ENCODE measurements at regions not wholly inside any gene's neighbourhood (a gene's known extent, or its start where the extent isn't known, plus 50 kb on each side); places are given as distances from the start of the nearest gene placed in this dataset.

DNA sequence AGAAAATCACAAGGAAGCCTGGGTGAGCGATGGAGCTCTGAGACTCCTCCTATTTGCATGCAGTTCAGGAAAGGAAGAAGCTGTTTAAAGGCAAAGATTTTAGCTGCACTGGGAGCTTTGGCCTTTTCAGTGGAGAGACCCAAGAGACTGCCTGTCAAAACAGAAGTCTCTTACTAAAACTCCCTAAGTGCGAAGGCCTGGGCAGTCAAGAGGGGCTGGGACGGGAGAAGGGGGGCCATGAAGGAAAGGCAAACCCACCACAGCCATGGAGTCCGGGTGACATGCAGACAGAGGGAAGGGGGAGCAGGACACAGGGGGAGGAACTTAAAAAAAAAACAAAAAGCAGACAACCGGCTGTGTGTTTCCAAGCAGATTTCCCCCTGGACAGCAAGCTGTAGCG lies 537.6 kb upstream of the NOX3 start:
- H3K27ac Mint-ChIP-seq = no peak overlapping the region
- H3K27ac ChIP-seq (ENCODE audit: low read depth) = no peak overlapping the region

More for the DNA sequence above, 537.6 kb upstream of the NOX3 start:
- no peaks in the 10 kb centered on the region for H3K4me1 Mint-ChIP-seq
- DNase-seq (ENCODE audit: low spot score) = no peak
- Histone ChIP-seq H4K20me1 (replicated peaks; ENCODE audit: insufficient read depth) (no peaks in the 10 kb centered on the region), H3K4me1 (ENCODE audit: insufficient read depth) (no peaks in the 10 kb centered on the region), H3K79me2 (replicated peaks; ENCODE audit: insufficient read depth) (no peaks in the 10 kb centered on the region), H2AFZ (peak overlapping the region; percentile 69), H3K4me3 (no peak overlapping the region), H3K36me3 (ENCODE audit: insufficient read depth) (peaks cover 2% of the 10 kb centered on the region; the same call in 1 of the 2 replicates), H3F3A (replicated peaks; ENCODE audit: low read depth) (no peaks in the 10 kb centered on the region), H3K27me3 (ENCODE audit: insufficient read depth) (no peaks in the 10 kb centered on the region), H3K9me2 (ENCODE audit: insufficient read depth) (0 out of 2 replicates have a peak, but pooled peaks cover 3% of the 10 kb centered on the region), H3K4me2 (no peak overlapping the region)
- H3K9me3 Mint-ChIP-seq = peaks cover 3% of the 10 kb centered on the region; the same call in 2 of the 3 replicates
- ATAC-seq = no peak
- no peak overlapping the region for H3K4me3 Mint-ChIP-seq
- peaks cover 3% of the 10 kb centered on the region; the same call in 1 of the 3 replicates for H3K36me3 Mint-ChIP-seq (ENCODE audit: low read depth)
- H3K27me3 Mint-ChIP-seq (ENCODE audit: insufficient read depth, low read depth, poor library complexity) = no peaks in the 10 kb centered on the region
- TF ChIP-seq EZH2 (IDR thresholded peaks at IDR 0.05; ENCODE audit: low read depth, unreplicated experiment) (no peak), ZNF331 (CRISPR knock-in tag; IDR thresholded peaks at IDR 0.05; ENCODE audit: low read depth) (no peak), JUNB (IDR thresholded peaks at IDR 0.05; ENCODE audit: unreplicated experiment) (no peak), EZH2phosphoT487 (IDR thresholded peaks at IDR 0.05; ENCODE audit: unreplicated experiment) (no peak), POLR2AphosphoS5 (IDR thresholded peaks at IDR 0.05; ENCODE audit: low read depth) (no peak), ZNF114 (CRISPR knock-in tag; IDR thresholded peaks at IDR 0.05) (no peak)
- TF ChIP-seq, protein P1, sequence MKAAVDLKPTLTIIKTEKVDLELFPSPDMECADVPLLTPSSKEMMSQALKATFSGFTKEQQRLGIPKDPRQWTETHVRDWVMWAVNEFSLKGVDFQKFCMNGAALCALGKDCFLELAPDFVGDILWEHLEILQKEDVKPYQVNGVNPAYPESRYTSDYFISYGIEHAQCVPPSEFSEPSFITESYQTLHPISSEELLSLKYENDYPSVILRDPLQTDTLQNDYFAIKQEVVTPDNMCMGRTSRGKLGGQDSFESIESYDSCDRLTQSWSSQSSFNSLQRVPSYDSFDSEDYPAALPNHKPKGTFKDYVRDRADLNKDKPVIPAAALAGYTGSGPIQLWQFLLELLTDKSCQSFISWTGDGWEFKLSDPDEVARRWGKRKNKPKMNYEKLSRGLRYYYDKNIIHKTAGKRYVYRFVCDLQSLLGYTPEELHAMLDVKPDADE (IDR thresholded peaks at IDR 0.05) = no peak
- TF ChIP-seq, protein P2, sequence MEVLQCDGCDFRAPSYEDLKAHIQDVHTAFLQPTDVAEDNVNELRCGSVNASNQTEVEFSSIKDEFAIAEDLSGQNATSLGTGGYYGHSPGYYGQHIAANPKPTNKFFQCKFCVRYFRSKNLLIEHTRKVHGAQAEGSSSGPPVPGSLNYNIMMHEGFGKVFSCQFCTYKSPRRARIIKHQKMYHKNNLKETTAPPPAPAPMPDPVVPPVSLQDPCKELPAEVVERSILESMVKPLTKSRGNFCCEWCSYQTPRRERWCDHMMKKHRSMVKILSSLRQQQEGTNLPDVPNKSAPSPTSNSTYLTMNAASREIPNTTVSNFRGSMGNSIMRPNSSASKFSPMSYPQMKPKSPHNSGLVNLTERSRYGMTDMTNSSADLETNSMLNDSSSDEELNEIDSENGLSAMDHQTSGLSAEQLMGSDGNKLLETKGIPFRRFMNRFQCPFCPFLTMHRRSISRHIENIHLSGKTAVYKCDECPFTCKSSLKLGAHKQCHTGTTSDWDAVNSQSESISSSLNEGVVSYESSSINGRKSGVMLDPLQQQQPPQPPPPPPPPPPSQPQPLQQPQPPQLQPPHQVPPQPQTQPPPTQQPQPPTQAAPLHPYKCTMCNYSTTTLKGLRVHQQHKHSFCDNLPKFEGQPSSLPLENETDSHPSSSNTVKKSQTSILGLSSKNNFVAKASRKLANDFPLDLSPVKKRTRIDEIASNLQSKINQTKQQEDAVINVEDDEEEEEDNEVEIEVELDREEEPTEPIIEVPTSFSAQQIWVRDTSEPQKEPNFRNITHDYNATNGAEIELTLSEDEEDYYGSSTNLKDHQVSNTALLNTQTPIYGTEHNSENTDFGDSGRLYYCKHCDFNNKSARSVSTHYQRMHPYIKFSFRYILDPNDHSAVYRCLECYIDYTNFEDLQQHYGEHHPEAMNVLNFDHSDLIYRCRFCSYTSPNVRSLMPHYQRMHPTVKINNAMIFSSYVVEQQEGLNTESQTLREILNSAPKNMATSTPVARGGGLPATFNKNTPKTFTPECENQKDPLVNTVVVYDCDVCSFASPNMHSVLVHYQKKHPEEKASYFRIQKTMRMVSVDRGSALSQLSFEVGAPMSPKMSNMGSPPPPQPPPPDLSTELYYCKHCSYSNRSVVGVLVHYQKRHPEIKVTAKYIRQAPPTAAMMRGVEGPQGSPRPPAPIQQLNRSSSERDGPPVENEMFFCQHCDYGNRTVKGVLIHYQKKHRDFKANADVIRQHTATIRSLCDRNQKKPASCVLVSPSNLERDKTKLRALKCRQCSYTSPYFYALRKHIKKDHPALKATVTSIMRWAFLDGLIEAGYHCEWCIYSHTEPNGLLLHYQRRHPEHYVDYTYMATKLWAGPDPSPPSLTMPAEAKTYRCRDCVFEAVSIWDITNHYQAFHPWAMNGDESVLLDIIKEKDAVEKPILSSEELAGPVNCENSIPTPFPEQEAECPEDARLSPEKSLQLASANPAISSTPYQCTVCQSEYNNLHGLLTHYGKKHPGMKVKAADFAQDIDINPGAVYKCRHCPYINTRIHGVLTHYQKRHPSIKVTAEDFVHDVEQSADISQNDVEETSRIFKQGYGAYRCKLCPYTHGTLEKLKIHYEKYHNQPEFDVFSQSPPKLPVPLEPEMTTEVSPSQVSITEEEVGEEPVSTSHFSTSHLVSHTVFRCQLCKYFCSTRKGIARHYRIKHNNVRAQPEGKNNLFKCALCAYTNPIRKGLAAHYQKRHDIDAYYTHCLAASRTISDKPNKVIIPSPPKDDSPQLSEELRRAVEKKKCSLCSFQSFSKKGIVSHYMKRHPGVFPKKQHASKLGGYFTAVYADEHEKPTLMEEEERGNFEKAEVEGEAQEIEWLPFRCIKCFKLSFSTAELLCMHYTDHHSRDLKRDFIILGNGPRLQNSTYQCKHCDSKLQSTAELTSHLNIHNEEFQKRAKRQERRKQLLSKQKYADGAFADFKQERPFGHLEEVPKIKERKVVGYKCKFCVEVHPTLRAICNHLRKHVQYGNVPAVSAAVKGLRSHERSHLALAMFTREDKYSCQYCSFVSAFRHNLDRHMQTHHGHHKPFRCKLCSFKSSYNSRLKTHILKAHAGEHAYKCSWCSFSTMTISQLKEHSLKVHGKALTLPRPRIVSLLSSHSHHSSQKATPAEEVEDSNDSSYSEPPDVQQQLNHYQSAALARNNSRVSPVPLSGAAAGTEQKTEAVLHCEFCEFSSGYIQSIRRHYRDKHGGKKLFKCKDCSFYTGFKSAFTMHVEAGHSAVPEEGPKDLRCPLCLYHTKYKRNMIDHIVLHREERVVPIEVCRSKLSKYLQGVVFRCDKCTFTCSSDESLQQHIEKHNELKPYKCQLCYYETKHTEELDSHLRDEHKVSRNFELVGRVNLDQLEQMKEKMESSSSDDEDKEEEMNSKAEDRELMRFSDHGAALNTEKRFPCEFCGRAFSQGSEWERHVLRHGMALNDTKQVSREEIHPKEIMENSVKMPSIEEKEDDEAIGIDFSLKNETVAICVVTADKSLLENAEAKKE (CRISPR knock-in tag; IDR thresholded peaks at IDR 0.05) = no peak
- TF ChIP-seq, protein P3, sequence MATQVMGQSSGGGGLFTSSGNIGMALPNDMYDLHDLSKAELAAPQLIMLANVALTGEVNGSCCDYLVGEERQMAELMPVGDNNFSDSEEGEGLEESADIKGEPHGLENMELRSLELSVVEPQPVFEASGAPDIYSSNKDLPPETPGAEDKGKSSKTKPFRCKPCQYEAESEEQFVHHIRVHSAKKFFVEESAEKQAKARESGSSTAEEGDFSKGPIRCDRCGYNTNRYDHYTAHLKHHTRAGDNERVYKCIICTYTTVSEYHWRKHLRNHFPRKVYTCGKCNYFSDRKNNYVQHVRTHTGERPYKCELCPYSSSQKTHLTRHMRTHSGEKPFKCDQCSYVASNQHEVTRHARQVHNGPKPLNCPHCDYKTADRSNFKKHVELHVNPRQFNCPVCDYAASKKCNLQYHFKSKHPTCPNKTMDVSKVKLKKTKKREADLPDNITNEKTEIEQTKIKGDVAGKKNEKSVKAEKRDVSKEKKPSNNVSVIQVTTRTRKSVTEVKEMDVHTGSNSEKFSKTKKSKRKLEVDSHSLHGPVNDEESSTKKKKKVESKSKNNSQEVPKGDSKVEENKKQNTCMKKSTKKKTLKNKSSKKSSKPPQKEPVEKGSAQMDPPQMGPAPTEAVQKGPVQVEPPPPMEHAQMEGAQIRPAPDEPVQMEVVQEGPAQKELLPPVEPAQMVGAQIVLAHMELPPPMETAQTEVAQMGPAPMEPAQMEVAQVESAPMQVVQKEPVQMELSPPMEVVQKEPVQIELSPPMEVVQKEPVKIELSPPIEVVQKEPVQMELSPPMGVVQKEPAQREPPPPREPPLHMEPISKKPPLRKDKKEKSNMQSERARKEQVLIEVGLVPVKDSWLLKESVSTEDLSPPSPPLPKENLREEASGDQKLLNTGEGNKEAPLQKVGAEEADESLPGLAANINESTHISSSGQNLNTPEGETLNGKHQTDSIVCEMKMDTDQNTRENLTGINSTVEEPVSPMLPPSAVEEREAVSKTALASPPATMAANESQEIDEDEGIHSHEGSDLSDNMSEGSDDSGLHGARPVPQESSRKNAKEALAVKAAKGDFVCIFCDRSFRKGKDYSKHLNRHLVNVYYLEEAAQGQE (IDR thresholded peaks at IDR 0.05; ENCODE audit: unreplicated experiment) = no peak

Measured in GM23338 (cell line).